Stimulated activated CD8-positive, alpha-beta memory T cell treated with anti-CD3 and anti-CD28 coated beads, Interleukin-15, amount 100 ng/mL, for 48 hours (primary cell): ENCODE measurements at regions not wholly inside any gene's neighbourhood (a gene's known extent, or its start where the extent isn't known, plus 50 kb on each side); places are given as distances from the start of the nearest gene placed in this dataset.

ENCODE experiments used
- DNase-seq, 2 donors: peaks; one replicate each; pipeline ENCODE4 v3.0.0-alpha.2; 2020; ENCODE audit warnings: low read depth in 2 of 2

DNA sequence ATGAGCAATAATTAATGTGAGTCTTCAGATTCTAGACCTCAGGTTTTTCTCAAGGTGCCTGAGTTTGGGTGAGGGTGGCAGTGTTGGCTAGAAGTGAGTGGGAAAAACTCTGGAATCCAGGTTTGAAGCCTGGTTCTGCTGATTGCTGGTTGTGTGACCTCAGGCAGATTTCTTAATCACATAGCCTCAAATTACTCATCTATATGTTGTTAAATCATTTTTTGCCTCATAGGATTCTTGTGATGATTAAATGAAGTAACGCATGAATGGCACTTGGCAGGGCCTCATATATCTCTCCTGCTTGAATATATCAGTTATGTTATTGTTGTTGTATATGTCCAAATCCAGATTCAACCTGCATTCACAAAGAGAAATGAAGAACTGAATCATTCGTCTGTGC lies 60.5 kb downstream of the NR2F2 start:
- no peak for DNase-seq

DNA sequence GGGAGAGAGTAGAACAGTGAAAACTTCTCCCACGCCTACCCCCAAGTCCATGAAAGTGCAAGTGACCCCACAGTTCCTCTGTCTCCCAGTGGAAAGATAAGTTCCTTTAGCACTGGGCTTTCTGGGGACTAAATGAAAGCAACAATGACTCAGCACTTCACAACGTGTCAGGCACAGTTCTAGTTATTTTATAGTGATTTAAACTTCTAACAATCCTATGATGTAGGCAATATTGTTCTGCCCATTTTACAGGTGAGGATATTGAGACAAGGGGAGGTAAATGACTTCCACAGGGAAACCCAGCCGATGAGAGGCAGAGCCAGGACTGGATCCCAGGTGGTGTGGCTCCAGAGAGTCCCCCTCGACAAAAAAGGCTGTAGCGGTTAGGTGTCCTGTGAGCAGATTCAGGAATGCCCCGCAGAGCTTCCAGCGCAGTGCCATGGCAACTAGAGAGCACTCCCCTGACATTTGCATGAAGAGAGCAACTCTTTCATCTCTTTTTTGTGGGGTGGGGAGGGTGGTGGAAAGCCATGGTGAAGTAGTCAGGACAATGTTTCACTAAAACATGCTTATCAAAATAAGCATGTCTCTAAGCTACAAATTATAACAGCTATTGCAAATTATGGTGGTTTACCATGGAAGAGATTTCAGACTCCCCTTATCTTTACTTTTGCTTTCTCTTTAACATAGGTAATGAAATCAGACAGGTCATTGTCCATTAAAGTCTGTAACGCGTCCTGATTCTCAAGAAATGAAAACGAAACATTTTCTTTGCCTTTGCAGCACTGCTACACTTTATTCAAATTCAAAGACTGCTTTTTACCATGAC lies 62.1 kb downstream of the NR2F2 start:
- no peak for DNase-seq

DNA sequence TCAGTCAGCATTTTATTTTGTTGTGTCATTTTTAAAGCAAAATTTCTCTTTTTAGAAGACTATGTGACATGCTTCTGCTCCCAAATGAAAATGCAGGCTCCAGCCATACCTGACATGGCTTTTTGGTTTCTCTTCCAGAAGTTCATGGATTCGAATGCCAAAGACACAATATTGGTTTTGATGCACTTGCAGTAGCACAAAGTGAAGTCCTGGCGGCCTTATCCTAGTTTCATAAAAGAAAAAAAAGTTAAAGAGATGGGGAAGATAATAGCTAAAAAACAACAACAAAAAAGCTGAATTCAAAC lies 62.7 kb downstream of the NR2F2 start:
- DNase-seq = no peak

DNA sequence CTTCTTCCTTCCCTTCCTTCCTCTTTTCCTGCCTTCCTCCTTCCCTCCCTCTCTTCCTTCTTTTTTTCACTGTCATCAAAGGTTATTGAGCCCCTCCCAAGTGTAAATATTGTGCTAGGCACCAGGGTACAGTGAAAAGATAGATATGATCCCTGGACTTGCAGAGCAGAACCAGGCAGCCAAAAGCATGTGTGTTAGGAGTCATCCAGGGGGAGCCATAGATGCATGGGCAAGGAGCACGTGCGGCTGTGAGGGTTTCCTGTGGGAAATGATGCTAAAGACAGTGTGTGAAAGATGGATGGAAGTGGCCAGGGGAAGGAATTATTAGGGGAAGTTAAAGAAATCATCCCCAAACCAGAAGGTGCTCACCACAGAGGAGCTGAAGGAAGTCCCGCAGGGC lies 65.2 kb downstream of the NR2F2 start:
- DNase-seq = no peak

DNA sequence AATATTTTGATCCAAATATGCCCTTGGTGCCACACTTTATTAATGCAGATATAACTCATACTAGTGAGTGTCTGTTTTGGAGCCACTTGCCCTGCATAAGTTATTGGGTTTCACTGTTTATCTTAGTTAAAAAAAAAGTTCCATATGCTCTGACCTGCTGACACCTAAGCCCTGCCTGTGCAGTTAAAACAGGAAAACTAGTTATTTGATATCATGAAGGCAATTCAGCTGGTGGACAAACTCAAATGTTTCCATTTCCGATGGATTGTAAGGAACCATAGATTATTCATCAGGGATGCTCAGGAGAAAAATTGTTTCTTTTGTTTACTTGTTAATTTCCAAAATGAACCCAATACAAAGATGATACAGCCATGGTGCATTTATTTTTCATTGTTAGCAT lies 68.3 kb downstream of the NR2F2 start:
- DNase-seq = no peak

DNA sequence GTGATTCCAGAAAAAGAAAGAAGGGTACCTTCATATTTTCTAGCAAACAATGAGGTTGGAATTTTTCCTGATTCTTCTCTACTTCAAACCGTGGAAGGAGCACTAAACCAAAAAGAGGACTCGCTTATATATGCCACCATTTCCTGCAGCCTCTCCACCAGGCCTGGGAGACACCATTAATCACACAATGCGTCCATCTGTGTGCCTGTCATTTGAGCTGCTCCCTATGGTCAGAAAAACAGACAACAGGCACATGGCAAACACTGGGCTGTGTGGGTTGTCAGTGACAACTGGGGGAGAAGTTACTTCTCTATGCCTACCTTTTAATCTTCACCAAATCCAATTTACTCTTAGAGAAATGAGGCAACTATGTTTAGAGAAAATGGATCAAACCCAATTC lies 71.9 kb downstream of the NR2F2 start:
- DNase-seq = no peak

DNA sequence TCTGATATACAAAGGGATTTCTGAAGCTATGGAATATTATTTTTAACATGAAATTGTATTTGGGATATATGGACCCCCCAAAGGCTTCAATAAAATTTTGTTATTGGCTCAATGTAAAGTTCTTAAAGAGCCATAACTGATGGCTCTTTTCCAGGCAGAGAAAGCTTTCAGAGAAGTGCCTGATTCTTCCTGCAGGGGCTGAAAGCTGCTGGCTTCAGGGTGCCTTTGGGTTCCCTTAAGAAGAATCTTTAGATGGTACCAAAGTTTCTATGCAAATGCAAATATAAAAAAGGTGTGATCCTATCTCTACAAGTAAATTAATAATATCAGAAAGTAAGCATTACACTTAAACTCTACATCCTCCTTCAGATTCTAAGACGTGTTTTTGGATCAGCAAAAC lies 72.6 kb downstream of the NR2F2 start:
- no peak for DNase-seq

DNA sequence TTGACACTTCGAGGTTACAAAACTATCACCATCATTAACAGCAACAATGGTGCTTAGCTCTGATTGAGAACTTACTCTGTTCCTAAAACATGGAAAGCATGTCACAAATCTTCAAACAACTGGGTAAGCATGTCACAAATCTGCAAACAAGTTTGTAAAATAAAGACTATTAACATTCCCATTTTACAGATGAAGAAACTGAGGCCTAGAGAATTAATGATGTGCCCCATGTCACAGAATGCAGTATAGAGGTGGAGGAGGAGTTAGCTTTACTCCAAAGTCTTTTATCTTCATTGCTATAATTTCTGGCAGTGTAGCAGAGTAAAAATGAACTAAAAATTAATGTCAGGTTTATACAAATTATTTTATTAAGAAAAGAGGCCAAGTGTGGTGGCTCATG lies 73.4 kb downstream of the NR2F2 start:
- DNase-seq = no peak

DNA sequence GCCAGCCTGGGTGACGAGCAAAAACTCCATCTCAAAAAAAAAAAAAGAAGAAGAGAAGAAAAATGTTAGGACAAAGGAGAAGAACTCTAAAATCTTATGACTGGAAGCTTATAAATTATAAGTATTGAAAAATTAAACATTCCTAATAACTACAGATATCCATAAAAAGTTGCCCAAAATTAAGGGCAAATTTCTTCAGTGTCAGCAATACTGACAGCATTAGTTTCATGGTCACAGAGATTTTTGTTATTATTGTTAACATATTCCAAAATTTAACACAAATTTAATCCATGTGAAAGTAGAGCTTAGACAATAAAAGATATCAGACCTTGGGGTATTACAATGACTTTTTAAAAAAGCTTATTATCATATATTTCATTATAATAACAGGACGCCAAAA lies 74.1 kb downstream of the NR2F2 start:
- DNase-seq = no peak

DNA sequence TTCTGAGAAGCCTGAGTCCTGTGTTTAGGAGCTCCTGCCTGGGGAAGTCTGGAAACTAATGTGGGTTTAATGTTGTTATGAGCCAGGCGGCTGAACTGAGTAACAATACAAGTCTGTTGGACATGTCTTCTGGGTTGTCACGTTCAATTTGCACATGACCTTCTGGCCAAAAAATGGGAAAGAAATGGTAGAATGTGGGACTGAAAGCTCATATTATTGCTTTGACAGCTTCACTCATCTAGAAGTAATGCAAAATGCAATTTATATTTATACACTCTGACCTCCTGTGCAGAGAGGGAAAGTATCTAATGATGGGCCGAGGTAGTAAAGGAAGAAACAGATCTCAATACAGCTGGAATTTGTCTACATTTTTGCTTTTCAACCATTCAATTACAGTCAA lies 75.8 kb downstream of the NR2F2 start:
- DNase-seq = no peak

DNA sequence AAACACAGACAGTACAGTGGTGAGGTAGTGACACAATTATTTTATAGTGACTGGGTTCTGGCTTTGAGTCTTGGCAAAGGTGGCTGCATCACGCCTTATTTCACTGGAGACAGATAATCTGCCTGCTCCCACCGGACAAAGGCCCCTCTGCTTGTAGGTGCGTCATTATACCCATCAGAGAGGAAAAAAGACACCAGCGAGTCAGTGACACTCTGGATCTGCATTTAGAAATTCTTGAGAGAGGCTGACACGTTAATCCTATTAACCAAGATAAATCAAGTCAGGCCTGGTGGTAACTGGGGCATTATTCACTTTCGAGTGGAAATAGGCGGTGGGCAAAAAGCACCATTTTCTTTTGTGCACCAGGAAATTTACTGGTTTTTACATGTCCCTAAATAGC lies 76.2 kb downstream of the NR2F2 start:
- no peak for DNase-seq

DNA sequence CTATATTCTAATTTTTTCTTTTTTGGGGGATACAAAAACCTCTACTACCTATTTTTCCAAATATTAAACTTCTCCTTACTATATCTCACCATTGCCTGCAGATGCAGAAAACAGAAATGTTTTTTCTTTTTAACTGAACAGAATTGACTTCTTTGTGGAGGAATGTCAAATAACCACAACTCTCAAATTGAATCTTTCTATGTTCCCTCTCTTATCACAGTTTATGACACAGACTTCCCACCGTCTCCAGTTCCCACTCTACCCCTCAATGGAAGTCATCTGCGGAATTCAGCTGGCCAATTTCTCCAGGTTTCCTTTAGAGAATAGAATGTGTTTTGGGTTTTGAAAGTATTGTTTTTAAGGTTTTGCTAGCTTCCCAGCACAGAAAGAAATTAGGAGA lies 77.0 kb downstream of the NR2F2 start:
- DNase-seq = no peak

DNA sequence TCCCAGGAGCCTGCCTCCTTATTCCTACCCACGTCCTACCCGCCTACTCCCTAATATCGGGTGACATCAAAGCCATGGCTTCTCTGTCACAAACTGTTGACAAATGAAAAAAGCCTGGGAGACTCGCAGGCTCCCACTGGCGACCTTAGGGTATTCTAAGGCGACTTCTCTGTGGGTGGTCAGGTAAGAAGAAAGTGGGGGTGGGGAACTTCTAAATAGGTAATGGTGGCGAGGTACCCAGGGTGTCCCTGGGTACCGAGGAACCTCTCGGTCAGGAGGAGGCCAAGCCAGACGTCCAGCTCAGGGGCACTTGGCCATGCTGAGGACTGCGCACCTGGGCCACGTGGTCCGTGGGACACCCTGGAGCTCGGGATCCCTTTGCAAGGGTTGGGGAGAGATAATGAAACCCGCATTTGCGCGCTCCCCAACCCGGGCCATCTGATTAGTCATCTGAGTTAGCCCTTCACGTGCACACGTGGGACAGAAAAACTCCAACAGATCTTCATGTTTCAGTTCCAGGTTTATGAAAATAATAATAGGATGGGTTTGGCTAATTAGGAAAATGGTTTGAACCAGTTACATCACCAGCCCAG lies 78.2 kb downstream of the NR2F2 start:
- DNase-seq = no peak

DNA sequence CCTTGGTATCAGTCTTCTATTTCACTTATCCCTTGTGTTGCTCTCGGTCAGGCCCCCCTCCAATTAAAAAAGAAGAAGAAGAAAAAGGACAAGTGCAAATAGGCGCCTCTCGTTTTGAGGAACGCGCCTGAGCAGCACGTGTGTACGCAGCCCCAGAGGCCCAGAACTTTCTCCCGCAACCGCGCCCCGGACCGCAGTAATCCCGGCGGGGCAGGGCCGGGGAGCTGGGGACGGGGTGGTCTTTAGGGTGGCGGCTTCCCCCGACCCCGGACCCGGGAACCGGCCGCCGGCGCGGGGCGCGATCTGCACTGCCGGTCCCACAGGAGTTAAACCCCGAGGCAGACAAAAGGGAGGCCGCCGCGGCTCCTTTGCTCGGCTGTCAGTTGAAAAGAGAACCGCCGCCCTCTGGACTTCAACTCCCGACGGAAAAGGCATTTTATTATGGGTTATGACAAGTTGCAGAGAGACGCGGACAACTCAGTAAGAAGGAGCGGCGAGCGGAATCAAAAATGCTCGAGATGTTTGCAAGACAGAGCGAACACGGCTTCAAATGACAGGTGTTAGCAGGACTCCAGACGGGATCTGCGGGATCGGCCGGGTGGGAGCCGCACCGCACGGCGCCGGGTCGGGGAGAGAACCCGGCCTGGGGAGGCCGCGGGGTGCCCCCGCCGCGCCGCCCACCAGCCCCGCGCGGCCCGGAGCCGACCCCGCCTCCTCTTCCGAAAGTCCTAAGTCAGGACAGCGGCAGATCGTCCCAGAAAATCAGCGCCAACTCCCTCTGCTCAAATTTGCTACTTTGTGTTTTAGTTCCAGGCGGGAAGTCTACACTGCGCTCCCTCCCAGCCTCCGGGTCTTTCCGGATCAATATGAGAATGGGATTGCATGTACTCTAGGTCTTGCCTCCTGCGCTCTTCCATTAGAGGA lies 79.0 kb downstream of the NR2F2 start:
- DNase-seq = no peak

DNA sequence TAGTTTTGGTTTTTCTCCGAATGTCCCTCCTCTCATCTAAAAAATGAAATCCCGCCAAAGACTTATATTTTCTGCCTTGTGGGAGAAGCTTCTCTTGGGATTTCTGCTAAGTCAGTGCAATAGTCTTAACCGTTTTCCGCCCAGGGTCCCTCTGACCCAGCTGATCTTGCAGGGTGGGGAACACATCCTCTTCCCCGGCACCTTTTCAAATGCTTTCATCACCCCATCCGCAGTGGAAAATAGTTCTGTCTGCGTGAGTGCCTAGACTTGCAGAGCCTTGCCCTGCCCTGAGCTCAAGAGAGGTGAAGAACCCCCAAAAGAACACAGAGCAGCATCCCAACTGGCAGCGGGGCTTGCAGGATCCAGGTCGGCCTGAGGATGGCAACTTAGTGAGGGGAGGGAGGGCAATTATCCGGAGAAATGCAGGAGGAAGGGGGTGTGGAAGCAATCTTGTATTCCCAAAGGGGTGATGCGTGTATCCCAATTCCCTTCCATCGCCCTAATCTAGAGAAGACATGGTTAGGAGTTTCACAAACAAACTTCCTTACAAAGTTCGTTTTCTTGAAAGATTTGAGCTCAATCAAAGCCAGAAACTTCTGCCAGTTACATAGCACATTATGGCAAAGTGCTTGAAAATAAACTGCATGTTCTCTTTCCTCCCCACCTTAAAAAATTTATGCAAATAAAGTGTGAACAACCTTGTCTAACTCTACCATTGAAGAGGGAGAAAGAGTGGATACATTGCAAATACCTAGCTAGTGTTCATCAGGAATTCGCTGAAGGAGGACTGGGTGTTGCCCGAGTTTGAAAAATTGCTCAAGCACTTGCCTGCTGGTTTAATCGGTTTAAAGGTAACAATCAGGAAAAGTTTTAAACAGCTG lies 79.9 kb downstream of the NR2F2 start:
- no peak for DNase-seq

DNA sequence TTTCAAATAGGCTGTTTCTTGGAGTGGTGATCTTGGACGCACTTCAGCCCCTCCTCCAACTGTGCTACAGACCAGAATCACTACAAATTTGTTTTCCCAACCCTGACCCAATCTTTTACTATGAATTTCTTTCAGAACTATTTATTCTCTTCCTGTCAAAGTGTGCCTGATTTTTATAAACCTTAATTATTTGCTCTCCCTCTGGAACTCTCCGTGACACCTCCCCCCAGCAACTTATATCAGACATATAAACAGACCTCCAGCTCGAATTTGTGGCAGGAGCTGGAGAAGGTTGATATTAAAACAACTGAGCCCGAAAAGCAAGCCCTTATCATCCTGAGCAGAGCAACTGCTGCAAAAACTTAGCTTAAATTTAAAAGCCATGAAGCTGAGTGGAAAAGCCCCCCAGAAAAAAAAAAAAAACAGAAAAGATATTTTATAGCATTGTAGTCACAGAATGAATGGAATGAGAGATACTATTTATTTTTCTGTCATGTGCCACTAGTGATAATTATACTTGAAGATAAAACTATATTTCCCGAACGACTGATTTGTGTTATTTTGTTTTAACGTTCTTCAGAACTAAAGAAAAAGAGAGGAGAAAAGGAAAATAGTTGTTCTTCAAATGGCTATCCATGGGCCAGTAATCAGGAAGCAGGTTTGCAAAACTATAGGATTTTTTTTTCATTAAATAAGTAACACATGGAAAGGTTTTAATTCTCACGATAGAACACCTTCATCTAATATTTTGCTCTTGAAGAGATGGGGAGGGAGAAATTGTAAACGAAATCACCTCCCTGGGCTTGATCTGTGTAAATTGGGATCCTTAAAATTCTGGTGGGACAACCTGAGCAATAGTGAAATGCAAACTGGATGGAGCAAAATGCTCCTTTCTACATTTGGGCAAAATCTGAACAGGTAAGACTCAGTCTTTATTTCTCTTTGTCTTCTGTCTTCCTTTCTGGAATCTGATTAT lies 80.8 kb downstream of the NR2F2 start:
- no peak for DNase-seq

DNA sequence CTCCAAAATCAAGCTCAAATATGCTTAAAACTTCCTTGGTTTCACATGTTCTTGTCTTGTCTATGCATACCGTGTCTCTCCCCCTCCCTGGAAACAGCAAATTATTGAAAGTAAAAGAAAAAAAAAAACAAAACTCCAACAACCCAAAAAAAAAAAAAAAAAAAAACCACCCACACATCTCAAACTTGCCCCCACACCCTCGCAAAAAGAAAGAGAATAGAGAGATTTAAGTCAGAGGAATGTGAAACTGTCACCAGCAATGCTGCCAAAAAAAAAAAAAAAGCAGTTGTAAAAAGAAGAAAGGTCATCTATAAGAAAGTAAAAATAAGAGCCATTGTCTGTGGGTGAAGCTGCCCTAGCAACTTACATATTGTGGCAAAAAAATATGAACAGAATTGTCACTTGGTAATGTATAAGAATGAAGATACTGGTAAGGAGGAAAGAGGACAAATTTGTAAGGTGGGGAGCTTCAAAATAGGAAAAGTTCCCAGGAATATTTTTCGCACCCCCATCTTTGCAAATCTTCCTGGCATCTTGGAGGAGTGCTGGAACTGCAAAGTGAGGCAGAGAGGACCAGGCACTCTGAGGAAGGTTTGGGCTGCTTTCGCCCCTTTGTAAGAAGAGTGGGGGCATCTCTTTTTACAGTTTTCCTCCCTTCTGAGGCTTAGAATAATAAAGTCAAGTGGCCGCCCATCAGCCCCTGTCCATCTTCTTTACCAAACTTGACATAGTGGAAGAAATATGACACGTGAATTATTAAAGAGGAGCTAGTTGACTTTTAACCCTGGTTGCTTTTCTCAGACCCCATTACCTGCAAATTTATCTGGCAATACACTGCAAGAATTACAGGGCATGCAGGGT lies 81.8 kb downstream of the NR2F2 start:
- no peak for DNase-seq

DNA sequence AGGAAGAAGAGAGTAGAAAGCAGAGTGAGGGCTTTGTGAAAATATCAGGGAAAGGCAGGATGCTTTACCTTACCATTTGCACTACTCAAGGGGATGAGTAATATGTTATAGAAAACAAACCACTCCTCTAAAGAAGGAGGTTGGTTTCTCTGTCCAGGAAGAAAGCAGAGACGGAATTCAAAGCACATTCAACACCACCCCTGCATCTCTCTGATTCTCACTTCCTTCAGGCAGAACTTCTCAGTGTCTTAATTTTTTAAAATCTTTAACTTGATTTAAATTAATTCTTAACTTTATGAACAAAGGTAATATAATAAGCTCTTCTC lies 82.4 kb downstream of the NR2F2 start:
- DNase-seq = no peak

DNA sequence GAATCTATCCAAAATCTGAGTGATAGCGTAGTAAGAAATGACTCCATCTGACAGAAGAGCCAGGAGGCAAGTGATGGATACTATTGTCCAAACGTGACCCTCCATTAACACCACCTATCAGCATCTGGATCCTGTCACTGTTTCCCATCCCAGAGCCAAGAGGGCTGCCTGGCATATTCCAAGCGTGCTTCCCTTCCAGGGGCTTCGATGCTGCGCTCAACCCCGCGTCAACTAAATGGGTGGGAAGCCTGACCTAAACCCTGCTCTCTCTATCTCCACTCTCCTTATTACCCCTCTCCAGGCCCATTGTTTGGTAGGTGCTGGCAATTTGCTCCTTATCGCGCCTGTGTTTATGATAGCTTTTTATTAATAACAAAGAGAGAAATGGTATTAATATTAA lies 83.2 kb downstream of the NR2F2 start:
- no peak for DNase-seq

DNA sequence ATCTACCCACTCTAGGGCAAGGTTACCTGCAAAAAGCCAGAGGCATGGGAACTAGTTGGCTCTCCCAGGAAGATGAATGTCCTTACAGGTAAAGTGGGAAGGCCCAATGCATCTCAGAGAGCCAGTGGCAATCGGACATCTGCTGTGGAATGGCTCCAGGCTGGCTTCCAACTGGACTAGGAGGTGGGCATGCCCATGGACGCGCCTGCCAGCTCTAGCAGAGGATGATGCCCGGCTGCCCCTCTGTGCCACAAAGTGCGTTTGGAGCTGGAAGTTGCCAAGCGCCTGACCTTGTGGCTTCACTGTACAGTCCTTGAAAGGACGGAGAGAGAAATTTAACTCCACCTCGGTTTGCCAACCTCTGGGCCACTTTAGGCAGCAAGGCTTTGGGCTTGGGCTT lies 84.4 kb downstream of the NR2F2 start:
- DNase-seq = no peak
